SK-MEL-5 (cell line): ENCODE measurements at regions not wholly inside any gene's neighbourhood (a gene's known extent, or its start where the extent isn't known, plus 50 kb on each side); places are given as distances from the start of the nearest gene placed in this dataset.
"Not testable (repeated sequence)": the region's sequence is repeated elsewhere in the genome, so short reads cannot be mapped to it uniquely, and the experiment has no call there.

Source experiments
- DNase-seq: peaks from one replicate; pipeline ENCODE4 v3.0.0-alpha.2; 2016; ENCODE audit warnings: low read depth, low spot score
- in situ Hi-C: cut with HindIII; loops from 2 replicates; pipeline ENCODE4 v1.10.0; 2016; ENCODE audit warnings: low sequenced_read_pairs, high pct_unique_total_duplicates, low pct_unique_long_range_greater_than_20kb

DNA sequence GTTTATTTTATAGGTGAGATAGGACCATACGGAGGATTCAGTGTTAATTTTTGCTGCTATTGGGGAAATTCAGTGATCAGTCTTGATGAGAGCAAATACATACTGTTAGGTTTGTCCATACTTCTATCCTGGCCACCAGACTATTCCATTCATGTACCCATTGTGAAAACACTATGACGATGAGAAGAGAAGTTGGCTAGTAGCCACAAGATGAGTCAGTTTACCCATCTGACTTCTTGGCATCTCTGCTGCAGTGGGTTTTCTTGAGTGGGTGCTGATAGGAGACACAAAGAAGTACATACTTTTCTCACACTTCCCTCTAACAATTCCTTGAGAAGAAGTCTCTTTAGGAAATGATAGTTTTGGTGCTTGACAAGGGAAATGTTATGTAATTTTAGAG lies 133.1 kb downstream of the TFPI2 start:
- no peak for DNase-seq
- in situ Hi-C loops = no loop called here

DNA sequence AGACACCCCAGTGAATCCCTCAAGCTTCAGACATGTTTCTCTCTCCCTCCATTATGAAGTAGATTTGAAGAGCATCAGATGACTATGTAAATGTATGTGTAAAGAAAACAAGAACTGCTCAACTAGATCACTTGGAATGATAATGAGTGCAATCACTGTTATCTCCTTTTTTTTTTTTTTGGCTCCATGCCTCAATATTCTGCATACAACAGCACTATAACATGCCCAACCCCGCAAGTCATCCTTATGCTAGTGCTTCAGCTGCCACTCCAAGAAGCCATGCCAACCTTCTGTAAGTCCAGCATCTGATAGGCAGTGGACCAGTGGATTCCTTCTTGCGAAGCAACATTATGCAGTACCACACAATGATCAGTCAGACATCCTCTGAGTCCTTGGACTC lies 133.7 kb downstream of the TFPI2 start:
- in situ Hi-C loops = no loop called here

DNA sequence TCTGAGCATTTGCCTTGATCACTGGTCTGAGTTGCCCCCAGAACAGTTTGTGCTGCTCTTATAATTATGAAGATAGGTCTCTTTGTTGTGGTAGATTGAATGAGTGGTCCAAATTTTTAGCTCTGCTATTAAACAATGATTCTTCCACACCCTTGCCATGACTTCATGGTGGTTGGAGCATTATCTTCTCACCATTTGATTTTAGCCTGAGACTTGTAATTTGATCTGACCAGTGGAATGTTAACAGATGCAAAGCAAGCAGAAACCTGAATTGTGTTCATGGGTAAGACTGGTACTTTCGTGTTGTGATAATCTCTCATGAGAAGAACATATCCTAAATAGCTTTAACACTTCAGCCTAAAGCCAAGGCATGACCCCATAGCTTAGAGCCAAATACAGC lies 139.1 kb downstream of the TFPI2 start:
- no peak for DNase-seq
- in situ Hi-C loops = no loop called here

More for the DNA sequence above, 133.7 kb downstream of the TFPI2 start:
- DNase-seq = no peak

DNA sequence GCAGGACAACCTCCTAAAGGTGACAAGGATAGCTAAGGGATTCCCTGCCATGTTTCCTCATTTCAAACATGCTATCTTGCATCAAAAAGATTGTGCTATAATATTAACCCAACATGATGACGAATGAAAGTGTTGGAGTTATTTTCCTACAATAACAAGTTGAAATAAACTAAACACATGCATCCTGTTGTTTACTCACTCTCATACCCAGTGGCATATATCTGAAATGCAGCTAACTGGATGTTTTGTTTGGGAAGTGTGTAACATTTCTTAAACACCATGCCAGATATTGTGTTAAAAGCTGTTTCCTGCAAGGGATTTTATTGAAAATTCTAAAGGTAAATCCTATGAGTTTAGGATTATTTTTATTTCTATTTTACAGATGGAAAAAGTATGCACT lies 139.6 kb downstream of the TFPI2 start:
- no peak for DNase-seq
- in situ Hi-C loops = no loop called here

DNA sequence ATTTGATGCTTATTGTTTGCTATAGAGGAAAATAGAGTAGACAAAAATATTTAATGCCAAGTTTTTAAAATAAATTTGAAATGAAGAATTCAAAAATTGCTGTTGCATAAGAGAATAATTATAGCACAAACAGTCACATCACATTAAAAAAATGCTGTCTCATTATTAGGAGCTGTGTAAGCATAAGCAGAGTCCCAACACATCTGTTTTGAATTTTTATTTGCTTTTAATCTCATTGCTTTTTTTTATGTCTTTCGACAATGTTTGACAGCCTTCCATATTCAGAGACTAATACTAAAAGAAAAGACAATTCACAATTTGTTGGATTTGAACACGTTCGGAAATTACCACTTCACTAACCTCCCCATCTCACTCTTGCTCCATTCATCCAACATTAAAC lies 143.5 kb downstream of the TFPI2 start:
- in situ Hi-C loops = no loop called here
- DNase-seq = no peak

DNA sequence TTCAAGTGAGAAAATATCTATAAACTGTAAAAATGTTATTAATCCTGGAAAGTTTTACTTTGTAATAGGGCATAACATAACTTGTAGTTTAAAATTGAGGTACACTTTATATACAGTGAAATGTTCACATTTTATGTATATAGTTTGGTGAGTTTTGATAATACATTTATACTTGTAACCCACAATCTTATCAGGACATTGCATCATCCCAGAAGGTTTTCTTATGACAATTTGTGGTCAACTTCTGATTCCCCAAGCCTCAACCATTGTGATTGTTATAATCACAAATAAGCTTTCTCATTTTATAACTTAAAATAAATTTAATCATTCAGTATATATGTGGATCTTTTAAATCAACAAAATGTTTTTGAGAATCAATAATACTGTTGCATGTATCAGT lies 151.1 kb downstream of the TFPI2 start:
- in situ Hi-C loops = no loop called here

DNA sequence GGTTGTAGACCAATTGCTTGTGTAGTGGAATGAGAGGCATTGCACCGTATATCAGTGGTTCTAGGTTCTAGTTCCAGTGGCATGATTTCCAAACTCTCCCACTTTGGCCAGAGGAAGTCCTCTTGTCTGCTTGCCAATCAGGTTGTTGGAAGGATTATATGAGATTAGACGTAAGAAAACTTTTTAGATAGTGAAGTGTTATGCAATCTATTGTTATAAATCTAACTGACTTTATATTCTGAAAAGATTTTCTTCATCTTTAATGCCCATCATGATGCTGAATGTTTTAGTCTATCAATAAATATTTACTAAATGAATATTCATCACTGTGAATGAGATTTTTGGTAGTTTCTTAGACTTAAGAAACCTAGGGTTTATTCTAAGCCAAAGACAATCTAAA lies 152.6 kb downstream of the TFPI2 start:
- in situ Hi-C loops = no loop called here
- DNase-seq = no peak

More for the DNA sequence above, 151.1 kb downstream of the TFPI2 start:
- DNase-seq = no peak

DNA sequence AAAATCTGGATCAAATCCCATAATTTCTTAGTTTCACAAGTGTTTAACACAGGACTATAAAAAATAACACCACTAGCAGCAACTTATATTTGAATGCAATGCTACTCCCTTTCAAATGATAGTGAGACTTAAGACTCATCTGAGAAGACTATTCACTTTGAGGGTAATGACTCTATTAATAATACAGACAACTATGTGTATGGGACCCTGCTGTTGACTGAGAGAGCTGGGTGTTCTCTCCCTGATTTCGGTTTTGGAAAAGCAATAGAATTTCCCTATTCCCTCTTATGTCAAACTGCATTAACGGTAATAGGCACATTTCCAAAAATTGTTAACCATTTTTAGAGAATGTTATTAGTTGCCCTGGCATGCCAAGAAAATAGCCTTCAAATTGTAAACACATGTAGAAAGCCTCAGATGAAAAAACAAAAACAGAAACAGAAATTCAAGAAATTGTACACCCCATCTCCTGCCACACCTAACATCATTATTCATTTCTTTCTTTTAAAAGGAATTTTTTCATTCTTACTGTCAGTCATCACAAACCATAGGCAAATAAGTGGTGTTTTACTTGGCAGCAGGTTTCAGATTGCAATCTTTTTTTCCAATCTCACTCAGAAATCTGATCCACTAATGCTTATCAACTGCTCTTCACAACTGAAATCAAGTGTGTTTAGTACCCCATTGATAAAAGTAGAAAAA lies 153.7 kb downstream of the TFPI2 start:
- no peak for DNase-seq
- in situ Hi-C loops = no loop called here

DNA sequence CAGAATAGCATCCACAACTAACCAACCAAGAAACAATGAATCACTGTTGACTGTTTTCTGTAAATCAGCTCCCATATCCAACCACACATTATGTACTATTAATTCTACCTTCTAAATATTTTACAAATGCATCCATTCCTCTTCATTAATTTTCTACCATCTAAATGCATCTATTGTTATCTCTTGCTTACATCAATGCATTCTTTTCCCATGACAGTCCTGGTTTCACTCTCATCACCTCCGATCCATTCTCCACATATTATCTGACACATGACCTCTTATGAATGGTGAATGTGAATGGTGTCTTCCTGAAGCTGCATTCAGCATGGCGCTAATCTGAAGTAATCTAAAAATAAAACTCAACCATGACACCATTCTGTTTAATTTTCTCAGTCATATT lies 153.8 kb upstream of the CALCR start:
- DNase-seq = peak; percentile 98
- in situ Hi-C loops = no loop called here

DNA sequence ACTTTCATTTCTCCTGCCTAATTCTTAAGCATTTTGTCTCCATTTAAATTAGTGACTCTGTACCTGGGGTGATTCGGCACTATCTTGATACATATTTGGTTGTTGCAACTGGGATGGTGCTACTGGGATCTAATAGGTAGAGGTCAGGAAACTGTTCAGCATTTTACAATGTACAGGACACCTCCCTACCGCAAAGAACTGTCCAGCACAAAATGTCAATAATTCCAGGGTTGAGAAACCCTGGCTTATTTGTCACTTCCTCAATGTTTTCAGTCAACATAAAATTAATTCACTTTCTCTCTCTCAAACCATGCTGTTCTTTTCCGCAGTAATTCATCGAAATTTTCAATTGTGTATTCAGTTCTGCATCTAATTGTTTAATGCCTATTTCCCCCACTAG lies 151.4 kb upstream of the CALCR start:
- DNase-seq = no peak
- in situ Hi-C loops = no loop called here

DNA sequence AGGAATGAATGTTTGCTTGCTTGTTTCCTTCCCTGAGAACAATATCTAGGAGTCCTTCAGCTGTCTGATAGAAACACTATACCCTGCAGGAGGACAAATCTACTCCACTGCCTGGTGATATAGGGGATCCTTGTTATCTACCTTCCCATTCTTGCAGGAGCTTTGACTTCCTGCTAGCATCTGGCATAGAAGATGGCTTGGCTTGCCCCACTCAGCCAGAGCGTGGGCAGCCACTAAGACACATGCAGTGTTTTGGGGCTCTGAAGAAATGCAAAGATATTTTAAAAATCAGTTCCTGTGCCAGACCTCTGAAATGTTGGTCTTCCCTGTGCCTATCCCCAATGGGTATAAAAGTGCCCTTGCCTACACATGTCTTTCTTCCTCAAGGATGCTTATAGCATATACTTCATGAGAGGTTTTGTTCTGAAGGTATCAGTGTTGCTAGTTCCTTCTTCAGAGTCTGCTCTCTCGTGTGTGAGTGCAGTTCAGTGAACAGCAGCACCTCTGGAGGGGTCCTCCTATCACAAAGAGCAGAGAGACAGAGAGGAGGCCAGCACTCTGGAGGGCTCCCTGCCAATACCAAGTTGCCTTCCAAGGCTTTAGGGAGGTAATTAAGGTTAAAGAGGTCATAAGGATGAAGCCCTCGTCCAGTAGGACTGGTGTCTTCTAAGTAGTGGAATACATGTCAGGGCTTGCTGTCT lies 149.1 kb upstream of the CALCR start:
- no peak for DNase-seq
- in situ Hi-C loops = no loop called here

DNA sequence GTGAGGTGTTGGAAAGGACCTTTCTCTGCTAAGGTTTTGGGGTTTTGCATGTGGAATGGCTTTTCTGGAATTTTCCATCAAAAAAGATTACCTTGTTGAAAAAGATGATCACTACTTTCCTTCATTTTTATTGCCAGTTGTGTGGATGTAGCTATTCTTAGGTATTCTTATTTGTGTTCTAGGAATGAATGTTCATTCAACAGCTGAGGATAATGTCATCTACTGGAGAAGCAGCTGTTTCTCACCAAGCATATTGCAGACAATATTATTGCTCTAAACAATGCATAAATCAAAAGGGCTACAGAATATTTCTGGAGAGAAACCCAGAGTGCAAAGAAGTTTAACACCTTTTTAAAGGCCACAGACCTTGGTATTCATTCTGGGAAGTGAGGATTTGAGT lies 145.6 kb upstream of the CALCR start:
- no peak for DNase-seq
- in situ Hi-C loops = no loop called here

DNA sequence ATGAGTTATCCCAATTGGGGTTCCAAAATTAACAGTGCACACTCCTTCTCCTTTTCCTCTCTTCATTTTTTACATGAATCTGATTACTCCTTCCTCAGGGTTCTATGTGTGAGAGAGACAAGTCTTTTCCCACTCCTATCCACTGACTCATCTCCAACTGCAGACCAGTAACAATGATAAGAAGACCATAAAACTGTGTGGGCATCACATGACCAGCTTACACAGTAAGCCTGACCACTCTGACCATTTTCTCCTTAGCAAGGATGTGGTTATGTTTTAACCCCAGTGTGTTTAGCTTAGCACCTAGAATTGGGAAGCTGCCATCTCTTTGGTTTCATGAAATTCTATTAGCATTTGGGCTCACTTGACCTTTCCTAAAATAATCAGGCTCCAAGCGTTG lies 145.0 kb upstream of the CALCR start:
- in situ Hi-C loops = no loop called here
- peak; percentile 94 for DNase-seq

DNA sequence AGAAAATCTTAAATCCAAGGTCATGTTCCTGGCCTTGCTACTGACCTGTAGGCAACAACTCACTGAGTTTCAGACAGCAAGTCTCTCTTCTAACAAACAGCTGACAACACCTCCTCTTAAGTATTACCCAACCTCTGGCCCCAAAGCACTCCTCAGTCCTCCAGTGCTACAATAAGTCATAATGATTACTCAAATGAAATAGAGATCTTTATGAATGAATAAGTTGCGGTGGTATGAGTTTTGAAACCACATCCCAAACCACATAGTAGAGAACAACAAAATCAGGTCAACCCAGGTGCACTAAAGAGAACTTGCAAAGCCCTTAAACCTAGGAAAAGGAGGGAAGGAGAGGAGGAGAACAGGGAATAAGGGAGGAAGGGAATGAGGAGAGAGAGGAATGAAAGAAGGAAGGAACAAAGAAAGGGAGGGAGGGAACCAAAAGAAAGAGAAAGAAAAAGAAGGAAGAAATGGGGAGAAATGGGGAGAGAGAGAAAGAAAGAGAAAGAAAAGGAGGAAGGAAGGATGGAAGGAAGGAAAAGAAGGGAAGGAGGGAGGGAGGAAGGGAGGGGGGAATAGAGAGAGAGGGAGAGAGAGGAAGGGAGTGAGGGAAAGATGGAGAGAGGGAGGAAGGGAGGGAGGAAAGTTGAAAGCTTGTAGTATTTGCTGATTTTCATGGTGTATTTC lies 142.8 kb upstream of the CALCR start:
- DNase-seq = no peak
- in situ Hi-C loops = no loop called here

DNA sequence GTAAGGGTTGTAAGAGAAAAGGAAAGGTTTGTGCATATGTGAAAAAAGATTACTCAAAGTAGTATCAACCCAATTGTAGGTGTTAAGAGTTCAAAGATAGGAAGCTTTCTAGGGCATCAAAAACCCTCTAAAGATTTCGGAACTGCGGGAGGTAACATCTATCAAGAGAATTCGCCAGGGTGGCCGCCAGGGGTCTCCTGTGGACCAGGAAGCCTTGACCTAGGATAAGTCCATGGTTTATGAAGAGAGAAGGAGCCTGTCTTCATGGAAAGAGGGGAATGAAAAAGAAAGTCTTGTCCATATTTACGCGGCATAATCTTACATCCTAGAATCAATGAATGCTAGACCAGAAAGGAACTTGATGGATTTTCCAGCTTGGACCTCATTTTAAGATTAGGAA lies 140.7 kb upstream of the CALCR start:
- in situ Hi-C loops = no loop called here
- DNase-seq = peak; percentile 85

DNA sequence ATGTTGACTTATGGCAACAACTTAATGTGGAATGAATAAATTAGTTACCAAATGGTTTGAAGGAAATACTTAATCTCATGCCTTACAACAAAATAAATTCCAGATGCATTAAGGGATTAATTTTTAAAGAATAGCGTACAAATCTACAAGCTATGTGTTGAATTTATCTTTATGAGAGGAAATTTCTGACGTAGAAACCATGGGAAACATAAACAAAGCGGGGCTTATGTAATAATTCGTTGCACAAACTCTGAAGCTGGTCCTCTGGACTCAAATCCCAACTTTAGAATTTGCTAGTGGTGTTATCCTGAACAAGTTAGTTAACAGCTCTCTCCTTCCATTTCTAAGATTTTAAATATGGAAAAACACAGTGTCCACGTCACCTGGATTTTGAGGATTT lies 137.4 kb upstream of the CALCR start:
- in situ Hi-C loops = no loop called here
- no peak for DNase-seq

DNA sequence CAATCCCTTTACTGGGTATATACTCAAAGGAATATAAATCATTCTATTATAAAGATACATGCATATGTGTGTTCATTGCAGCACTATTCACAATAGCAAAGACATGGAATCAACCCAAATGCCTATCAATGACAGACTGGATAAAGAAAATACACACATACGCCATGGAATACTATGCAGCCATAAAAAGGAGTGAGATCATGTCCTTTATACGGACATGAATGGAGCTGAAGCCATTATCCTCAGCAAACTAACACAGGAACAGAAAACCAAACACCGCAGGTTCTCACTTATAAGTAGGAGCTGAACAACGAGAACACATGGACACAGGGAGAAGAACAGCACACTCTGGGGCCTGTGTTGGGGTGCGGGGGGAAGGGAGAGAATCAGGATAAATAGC lies 133.7 kb upstream of the CALCR start:
- DNase-seq, in situ Hi-C loops: not testable (repeated sequence)

DNA sequence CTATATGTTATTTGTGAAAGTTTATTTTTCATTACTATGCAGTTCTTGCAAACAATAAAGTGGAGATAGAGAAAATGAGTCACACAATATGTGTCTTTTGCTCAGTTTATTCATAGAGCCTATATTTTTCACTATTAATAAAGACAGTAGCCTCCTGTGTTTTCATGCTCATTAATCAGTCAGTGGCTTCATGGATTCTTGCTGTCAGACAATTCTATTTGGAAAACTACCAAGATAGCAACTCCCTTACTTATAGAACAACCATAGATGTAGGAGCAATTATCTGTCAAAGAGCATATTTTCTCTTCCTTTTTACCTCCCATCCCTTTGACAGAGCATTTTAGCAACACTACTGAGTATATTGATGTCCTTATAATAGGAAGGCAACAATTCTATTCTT lies 132.7 kb upstream of the CALCR start:
- no peak for DNase-seq
- in situ Hi-C loops = no loop called here

DNA sequence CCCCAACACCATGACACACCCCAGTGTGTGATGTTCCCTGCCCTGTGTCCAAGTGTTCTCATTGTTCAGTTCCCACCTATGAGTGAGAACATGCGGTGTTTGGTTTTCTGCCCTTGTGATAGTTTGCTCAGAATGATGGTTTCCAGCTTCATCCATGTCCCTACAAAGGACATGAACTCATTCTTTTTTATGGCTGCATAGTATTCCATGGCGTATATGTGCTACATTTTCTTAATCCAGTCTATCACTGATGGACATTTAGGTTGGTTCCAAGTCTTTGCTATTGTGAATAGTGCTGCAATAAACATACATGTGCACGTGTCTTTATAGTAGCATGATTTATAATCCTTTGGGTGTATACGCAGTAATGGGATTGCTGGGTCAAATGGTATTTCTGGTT lies 131.6 kb upstream of the CALCR start:
- in situ Hi-C loops = not testable (repeated sequence)

More for the DNA sequence above, 131.6 kb upstream of the CALCR start:
- DNase-seq = not testable (repeated sequence)
